GM18858 (cell line): ENCODE measurements at regions not wholly inside any gene's neighbourhood (a gene's known extent, or its start where the extent isn't known, plus 50 kb on each side); places are given as distances from the start of the nearest gene placed in this dataset.

Source experiments
- ATAC-seq: cut with Tn5 transposase; IDR thresholded peaks from one replicate; pipeline ENCODE4 v1.9.1; 2021; ENCODE audit not compliant: unreplicated experiment

DNA sequence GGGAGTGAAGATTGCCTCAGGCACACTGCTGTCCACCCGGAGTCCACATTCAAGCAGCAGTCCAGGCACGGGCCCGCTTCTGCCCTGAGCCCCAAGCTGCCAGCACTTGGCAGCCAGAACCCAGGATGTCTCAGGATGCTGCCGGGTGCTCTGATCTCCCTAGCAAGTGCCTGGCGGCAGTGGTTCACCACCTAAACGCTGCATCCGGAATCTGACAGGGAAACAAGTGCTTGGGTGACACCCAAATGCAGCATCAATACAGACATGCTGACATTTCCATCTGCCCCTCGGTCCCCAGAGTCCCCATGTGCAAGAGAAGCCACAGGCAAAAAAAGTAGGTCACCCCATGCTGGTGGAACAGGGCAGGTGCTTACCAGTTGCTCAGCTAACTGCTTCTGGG lies 197.1 kb upstream of the RPL38 start:
- ATAC-seq, result no peak

DNA sequence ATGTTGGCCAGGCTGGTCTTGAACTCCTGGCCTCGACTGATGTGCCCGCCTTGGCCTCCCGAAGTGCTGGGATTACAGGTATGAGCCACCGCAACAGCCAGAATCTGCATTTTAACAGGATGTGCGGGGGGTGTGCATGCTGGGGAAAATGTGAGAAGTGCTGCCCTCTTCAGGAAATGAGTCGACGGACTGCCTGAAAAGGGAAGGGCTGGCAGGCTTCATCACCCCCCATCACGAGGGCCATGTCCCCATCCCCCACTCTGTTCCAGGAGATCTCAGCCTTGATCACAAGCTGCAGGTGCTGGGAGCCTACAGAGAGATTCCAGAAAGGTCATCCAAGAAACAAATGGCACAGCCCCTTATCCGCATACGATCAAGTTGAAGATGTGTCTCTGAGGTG lies 195.3 kb upstream of the RPL38 start:
- no peak for ATAC-seq

DNA sequence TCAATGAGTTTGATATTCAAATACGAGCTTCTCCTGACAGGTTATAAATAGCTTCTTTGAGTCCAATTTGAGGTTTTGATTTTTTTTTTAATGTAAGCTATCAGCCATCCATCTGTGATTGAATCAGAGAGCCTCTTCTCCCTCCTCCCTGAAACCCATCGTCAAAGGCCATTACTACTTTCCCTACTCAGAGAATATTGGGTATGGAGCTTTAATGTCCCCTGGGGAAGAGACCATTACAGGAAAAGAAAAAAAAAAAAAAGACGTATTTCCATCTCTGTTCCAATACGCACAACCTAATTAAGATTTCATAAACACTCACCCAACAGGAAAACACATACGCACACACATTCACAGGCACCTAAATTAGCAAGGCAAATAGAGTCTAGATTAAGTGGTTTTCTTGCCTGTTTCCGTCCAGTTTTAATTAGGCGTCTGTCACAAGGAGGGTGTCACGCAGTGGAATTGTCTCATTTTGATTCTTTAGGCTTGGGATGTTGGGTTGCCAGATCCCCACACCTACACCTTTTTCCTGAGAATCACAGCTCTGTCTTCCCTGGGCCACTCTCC lies 194.3 kb upstream of the RPL38 start:
- ATAC-seq, result no peak

DNA sequence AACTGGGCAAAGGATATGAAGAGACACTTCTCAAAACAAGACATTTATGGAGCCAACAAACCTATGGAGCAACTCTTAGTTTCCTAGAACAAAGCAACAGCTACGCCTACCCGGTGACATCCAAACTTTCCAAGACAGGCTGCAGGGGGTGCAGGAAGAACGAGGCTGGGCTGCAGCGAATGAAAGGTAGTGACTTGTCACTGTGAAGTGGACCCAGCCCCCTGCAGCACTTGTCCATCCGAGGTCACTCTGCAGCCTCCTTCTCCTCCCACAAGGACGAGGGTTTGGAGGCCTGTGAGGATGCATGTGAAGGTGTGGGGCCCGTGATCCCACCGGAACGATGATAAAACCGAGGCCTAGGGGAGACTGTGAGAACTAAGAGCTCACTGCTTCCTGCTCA lies 192.6 kb upstream of the RPL38 start:
- no peak for ATAC-seq

DNA sequence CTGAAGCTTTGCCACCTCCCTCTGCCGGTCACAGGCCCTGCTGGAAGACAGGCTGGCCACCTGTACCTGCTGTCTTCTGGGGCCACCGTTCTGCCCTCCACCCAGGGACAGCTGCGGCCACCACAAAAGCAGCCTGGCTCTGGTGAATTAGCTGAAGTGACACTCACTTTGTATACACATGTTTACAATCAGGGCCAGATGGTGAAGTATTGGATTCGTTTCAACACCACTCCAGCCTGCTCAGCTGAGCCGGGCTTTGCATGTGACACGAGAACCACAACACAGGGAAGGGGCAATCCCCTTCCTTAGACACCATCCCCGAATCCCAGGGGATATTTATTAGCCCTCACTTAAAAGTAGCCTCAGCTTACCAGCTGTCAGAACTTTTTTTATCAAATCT lies 191.5 kb upstream of the RPL38 start:
- ATAC-seq, result no peak

DNA sequence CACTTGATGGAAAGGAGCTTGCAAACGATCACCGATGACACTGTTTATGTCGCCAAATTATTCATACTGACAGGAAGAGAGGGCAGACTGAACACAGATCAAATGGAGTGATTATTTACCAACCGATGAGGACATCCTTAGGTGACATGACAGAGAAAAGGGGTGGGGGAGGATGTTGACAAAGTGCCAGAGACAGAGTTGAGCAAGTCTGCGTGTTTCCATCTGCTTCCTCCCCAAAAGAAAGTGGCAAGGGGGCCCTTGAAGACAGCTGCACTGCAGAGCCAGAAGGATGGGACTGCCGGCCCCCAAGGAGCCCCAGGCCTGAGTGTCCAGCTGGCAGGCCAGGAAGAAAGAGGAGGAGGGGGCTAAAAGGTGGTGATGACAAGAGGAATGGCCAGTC lies 191.0 kb upstream of the RPL38 start:
- ATAC-seq, result no peak

DNA sequence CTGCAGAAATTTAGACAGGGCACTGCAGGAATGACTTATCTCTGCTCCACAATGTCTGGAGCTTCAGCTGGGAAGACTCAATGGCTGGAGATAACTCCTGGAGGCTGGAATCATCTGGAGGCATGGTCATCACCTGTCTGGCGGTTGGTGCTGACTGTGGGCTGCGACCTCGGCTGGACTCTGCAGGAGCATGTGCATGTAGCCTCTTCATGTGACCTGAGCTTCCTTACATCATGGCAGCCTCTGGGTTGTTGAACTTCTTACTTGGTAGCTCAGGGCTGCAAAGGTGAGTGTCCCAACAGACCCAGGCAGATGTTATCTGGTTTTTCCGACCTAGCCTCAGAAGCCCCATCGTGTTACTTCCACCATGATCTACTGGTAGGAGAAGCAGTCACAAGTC lies 188.2 kb upstream of the RPL38 start:
- no peak for ATAC-seq

DNA sequence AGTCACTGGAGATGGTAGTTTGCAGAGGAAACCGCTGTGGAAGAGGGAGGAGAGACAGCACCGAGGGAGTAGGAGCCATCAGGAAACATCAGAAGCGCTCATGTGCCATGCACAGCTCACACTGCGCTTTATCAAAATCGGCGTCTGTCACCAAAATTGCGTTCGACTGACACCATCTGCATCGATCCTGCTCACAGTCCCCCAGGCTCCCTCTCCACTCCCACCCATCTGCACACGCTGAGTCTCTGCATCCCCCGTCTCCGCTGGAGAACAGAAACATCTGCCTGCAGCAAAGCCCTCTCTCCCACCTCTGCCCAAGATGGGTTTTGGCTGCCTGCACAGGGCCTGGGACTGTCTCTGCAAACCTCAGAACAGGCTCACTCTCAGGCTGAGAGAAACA lies 187.5 kb upstream of the RPL38 start:
- ATAC-seq, result no peak

DNA sequence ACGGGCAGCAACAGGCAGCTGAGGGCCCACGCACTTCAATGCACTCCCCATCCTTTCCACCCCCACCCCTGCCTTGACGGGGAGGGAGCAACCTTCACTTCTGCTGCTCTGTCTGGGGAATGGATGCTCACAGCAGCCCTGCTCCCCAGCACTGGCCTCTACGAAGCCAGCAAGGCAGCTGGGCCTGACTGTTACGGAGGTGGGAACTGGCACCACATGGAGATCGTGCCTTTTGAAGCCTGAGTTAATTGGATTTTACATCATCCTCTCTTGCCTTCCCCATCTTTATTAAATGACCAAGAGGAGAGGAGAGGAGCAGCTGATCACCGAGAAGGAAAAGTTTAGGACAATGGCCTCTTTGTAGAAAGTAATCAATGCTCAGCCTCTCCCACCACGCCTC lies 187.0 kb upstream of the RPL38 start:
- no peak for ATAC-seq

DNA sequence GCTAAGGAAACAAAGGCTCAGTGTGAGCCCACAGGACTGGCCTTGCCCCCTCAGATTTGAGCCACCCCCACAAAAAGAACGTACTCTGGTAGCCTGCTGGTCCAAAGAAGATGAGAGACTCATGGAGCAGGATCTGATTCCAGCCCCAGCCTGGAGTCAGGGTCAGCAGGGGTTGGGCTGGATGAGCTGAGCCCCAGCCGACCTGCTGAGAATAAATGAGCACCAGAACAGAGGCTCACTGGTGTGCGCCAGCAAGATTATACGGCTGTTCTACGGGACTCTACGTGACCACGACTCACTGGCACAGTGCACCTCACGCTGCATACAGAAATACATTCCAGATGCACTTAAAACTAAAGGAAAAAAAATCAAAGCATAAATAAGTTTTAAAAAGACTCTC lies 186.0 kb upstream of the RPL38 start:
- no peak for ATAC-seq

DNA sequence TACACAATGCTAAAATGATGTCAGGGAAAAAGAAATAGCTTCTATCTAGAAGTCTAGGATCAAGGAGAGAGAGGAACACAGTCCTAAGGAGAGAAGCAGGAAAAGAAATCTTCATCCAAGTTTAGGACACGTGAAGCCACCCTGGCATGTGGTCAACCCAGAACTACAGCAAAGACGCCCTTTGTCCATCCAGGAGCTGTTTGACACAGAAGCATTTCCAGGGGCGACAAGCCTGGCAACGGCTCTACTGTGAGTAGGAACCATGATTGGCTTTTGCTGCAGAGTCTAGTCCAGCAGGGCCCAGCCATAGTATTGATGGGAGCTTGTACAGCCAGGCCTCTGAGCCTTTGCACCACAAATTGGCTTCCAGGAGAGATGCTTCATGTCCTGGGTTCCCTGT lies 185.4 kb upstream of the RPL38 start:
- no peak for ATAC-seq

DNA sequence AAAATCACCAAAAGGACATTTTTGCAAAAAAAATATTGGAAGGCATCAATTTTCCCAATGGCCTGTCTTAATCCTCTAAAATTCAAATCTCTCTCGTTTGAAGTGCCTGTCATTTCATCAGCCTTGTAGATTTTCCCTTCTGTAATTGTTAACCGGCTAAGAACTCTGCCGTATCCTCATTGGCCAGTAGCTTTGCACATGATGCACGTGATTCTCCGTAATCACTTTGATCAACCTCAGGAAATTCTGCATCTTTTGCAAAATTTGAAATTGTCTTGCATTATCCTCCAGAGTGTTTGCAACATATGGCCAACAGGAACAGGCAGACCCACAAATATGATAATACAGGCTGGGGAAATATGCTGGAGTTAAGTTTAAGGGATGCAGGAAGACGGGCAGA lies 184.2 kb upstream of the RPL38 start:
- ATAC-seq, result no peak

DNA sequence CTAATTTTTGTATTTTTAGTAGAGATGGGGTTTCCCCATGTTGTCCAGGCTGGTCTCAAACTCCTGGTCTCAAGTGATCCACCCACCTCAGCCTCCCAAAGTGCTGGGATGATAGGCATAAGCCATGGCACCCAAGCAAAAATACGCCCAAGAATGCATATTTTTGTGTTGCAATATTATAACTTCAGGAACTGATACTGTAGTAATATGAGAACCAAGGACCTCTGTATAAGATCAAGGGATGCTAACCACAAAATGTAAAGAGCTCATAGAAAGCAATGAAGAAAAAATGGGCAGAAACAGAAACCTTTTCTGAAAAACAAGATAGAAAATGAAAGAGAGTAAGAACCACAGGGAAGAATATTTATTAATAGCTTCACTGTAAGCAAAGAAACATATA lies 183.6 kb upstream of the RPL38 start:
- ATAC-seq, result no peak

DNA sequence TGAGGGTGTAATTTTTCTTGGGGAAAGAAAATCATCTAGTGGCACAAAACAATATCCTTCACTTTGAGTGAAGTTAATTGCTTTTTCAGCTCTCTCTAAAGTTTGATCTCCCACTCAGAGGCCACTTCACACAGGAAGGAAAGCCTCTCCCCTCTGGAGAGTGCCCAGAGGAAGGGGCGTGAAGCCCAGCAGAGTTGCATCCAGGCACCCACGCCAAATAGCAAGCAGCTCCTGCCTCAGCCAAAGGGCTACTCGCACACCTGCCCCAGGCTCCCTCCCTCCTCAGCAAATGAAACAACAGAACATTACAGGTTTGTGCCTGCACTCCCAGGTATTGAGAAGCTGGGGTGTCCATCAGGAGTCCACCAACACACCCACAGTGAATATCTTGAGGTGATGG lies 183.0 kb upstream of the RPL38 start:
- no peak for ATAC-seq

DNA sequence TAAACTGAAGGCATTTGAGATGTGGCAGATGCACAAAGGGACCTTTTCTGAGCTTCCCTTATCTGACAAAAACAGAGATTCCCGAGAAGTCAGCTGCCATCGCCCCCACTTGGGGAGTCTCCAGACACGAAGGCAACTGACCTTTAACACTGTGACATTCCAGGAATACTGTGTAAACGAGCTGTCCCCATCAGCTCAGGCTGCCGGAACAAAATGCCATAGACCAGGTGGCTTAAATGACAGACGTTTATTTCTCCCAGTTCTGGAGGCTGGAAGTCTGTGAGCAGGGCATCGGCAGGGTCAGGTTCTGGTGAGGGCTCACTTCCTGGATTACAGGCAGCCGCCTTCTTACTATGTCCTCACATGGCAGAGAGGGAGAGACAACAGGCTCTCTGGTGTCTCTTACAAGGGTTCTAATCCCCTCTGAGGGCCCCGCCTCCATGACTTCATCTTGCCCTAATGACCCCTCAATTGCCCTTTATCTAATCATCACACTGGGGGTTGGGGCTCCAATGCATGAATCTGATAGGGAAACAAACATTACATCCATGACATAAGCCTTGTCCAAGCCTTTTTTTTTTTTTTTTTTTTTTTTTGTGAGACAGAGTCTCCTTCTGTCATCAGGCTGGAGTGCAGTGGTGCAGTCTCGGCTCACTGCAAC lies 178.5 kb upstream of the RPL38 start:
- no peak for ATAC-seq

DNA sequence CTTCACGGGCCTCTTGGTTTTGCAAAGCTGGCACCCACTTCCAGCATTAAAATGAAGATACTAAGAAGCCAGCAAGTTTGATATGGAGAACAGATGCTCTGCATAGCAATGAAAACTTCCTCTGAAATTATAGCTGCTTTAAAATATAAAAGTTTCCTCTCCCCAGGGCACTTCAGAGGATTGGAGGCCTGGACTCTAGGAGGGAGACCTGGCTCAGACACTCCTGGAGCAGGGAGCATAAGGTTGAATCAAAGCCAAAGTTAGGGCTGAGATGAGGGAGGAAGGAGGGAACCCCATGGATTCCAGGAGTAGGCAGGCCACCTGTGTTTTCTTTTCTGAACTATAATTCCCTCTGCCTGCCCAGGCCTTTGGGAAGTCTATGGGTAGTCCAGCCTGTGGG lies 176.0 kb upstream of the RPL38 start:
- ATAC-seq, result no peak

DNA sequence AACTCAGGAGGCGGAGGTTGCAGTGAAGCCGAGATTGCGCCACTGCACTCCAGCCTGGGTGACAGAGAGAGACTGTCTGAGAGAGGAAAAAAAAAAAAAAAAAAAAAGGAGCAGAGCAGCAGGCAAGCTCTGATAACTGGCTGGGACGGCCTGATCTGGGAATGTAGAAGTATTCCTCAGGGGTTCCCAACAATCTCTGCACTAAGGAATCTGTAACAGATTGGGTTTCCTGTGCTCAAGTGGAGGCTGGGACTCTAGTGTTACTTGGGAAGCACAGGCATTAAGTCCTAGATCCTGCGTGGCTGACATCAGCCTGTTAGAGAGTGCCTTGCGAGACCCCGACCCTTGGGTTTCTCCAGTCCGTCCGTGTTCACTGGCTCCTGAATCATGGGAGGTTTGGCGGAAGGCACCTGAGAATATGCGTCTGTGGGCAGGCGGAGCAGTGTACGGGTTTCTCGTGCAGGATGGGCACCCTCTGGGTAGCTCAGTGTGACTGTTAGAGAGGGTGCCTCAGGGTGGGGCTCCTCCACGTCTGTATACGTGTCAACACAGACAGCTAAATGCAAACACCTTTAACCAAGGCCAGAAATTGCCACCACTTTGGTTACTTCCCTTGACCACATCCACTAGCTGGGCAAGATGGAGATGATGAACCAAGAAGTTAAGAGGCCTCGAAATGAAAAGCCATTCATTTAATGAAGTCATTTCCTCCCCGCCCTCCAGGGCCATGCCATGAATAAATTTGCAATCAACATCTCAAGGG lies 174.9 kb upstream of the RPL38 start:
- ATAC-seq, result no peak

DNA sequence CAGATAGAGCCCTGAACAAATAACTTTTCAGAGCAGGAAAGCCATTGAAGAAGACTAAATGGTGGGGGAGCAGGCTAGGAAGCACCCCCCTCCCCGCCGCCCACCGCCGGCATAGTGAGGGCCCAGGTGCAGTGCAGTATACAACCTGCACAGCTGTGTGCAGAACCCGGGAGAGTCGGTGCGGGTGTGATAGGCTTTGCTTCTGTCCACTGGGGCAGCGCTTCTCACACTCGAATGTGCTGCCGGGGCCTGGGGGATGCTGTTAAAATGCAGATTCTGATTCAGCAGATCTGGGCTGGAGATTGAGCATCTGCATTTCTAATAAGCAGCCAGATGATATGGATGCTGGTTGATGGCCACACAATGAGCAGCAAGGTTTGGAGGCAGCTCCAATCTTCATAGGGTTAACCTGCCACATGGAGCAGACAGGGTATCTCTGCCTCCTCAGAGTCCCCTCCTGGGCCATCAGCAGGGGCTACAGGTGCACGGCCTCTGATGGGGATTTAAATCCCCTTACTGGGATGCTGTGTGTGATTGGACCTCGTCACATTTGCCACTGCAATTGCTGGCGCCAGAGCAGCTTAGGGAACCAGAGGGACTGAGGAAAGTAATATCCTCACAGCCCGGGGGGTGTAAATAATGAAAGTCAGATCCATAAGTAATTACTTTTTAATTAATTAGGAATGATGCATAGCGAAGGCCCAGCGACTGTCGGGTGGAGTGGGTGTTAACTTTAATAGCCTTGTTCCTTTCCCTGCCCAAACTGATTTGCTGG lies 172.0 kb upstream of the RPL38 start:
- no peak for ATAC-seq

DNA sequence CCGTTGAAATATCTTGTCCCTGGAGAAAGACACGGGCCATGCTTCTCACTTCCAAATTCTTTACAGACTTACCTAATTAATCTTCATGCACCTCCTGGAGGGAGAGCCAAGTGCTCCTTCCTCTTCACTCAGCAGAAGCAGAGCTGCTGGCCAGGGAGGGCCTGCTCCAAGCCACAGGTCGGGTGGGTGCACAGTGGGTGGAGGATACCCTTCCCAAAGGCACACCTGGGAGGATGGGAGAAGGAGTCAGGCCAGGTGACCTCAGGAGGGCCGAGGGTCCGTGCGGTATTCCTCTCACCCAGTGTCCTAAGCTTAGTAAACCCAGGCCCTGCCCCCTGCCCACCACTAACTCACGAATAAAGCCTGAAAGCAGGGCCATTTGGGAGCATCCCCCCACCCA lies 171.3 kb upstream of the RPL38 start:
- no peak for ATAC-seq

DNA sequence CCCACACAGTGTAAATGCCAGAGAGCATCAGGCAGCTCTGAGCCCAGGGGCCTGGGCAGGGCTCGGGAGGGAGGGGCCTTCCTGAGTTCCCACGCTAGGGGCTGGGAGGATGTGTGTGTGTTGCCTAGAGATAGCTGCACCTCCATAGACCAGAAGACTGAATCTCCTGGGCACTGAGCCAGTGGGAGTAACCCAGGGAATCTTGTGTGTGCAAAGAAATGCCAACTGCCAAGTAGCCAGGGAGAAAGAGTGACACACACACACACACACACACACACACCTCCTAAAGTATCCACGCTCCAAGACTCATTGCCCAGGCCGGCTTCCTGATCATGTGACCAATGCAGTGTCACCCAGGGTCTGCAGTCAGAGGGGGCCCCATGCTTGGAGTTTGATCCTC lies 166.2 kb upstream of the RPL38 start:
- ATAC-seq, result no peak

DNA sequence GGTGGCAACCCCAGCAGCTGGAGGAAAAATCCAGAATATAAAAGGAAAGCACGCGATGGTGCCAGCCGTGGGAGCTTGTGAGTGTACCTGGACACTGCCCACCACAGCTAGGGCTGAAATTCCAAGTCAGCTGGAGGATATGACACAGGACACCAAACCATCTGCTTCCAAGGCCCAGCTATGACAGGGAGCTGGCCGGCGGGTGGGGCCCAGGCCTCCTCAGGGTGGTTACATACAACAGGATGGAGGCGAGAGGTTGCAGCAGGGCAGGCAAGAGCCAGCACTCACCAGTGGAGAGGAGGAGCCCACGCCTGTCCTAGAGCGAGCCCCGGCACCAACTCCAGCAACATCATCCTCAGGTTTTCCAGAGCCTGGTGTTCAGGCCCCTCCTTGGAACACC lies 163.2 kb upstream of the RPL38 start:
- ATAC-seq, result no peak

DNA sequence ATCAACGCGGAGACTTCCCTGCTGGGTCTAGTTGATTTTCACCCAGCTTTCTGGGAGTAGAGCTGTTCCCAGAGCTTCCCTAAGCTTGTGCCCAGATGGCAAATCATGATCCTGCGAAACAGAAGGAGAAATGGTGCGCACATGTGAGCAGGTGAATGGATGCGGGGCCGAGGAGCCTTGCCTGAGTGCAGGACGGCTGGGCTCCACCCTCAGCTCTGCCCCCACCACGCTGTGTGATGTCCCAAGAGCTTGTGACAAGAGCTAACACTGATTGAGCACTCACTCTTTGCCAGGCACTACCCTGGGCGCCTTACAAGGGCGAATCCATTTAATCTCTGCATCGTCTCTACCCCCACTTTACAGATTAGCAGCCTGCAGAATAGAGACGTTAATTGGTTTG lies 162.7 kb upstream of the RPL38 start:
- ATAC-seq, result no peak
